ENCODE measurements at regions not wholly inside any gene's neighbourhood (a gene's known extent, or its start where the extent isn't known, plus 50 kb on each side); places are given as distances from the start of the nearest gene placed in this dataset.

DNA sequence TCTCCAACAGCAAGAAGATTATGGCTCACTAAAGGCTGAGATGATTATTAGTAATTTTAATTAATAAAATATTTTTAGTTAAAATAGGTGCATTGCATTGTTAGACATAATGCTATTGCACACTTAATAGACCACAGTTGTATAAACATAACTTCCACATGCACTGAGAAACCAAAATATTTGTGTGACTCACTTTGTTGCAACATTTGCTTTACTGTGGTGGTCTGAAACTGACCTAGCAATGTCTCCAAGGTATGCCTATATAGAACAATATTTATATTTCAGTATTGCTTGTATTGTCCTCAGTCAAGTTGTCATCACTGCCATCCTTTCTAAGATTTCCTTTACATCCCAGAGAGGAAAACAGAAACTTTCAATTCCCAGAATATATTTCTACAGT, 1215.2 kb downstream of the SI start:
- no peak for DNase-seq (ENCODE audit: low read depth)
- no peak overlapping the region for H3K4me3 ChIP-seq (ENCODE audit: low read depth, low read length)
- no peak for TF ChIP-seq CTCF (IDR thresholded peaks at IDR 0.05; ENCODE audit: low read depth, low read length, missing control alignments)

DNA sequence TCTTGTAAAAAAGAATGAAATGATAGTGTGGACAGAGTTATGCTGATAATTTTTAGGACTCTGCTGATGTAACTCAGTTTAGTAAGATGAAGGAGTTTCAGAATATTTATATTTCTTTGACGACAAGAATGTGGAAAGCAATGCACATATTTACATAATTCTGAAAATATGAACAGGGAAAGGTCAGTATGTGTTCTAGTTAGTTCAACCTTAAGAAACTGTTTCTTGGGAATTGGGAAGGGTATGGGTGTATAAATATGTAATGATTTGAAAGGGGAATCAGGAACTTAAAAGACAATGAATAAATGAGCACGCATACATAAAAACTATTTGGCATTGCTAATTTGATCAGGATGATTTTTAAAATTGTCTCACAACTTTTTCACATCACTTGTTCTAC, 1226.1 kb downstream of the SI start:
- H3K4me3 ChIP-seq (ENCODE audit: low read depth, low read length), result no peak overlapping the region
- no peak for TF ChIP-seq CTCF (IDR thresholded peaks at IDR 0.05; ENCODE audit: low read depth, low read length, missing control alignments)
- no peak for DNase-seq (ENCODE audit: low read depth)

GRCh38 chr3:163838769-163839168, 1239.5 kb downstream of the SI start:
- DNase-seq (ENCODE audit: low read depth), result no peak
- no peak for TF ChIP-seq CTCF (IDR thresholded peaks at IDR 0.05; ENCODE audit: low read depth, low read length, missing control alignments)
- no peak overlapping the region for H3K4me3 ChIP-seq (ENCODE audit: low read depth, low read length)

DNA sequence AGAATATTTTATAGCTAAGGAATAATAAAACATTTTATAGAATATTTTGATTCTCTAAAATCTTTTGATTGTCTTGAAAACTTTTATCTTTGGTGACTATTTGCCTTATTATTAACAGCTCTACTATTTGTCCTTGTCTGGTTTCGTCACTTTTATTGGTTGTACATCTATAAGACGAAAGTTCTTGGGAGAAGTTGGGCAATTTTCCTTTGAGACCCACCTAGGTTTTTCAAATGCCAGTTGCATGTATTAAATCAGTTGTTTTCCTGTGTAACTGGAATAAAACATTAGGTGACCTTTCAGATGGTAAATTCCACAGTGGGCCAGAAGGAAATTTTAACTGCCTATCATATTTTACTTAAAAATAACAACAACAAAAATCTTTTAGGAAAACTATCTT, 1245.7 kb downstream of the SI start:
- no peak overlapping the region for H3K4me3 ChIP-seq (ENCODE audit: low read depth, low read length)
- no peak for TF ChIP-seq CTCF (IDR thresholded peaks at IDR 0.05; ENCODE audit: low read depth, low read length, missing control alignments)
- no peak for DNase-seq (ENCODE audit: low read depth)

- TF ChIP-seq CTCF (IDR thresholded peaks at IDR 0.05; ENCODE audit: low read depth, low read length, missing control alignments), result no peak
- no peak for DNase-seq (ENCODE audit: low read depth)
- H3K4me3 ChIP-seq (ENCODE audit: low read depth, low read length), result no peak overlapping the region
These were observed 1256.5 kb downstream of the SI start for GRCh38 chr3:163821841-163822240.

DNA sequence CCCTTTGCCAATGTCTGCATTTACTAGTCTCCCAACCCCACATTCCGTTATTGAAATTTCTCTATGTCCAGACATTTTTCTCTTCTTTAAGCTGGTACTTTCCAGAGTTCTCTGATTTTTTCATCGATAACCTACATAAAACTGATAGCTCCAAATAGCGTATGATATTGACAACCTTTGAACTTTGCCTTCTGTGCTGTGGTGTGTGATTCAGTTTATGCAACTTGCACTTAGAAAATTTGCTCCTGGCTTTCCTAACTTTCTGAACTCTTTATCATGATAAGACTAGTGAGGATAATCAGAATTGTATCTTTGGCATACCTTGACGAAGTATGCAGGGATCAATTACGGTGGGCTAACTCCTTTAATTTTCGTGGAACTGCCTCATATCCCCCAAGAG, 1261.3 kb downstream of the SI start:
- H3K4me3 ChIP-seq (ENCODE audit: low read depth, low read length), result no peak overlapping the region
- no peak for TF ChIP-seq CTCF (IDR thresholded peaks at IDR 0.05; ENCODE audit: low read depth, low read length, missing control alignments)
- DNase-seq (ENCODE audit: low read depth), result no peak

DNA sequence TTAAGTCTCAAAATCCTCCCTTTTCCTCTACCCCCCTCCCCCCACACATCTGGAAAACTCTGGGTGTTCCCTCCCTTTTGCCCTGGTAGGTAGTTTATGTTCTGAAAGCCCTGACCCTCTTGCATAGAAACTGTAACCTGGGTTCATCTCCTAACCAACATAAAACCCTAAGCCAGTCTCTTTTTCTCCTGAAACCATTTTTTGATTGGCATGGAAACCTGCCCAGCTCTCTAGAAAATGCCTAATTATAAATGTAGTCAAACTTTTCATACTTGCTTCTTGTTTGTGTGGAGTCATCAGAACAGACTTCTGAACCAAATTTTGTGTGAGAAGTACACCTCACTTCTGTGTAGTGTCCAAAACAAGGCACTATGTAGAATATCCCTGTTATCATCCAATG, 1264.4 kb downstream of the SI start:
- TF ChIP-seq CTCF (IDR thresholded peaks at IDR 0.05; ENCODE audit: low read depth, low read length, missing control alignments), result no peak
- H3K4me3 ChIP-seq (ENCODE audit: low read depth, low read length), result no peak overlapping the region
- DNase-seq (ENCODE audit: low read depth), result no peak

All from GM12864 (cell line).